GM06990 (cell line): ENCODE measurements at regions not wholly inside any gene's neighbourhood (a gene's known extent, or its start where the extent isn't known, plus 50 kb on each side); places are given as distances from the start of the nearest gene placed in this dataset.

Experiments
- DNase-seq: peaks from one replicate; pipeline ENCODE4 v3.0.0-alpha.2; 2011; ENCODE audit not compliant: insufficient read length; ENCODE audit errors: extremely low read depth
- H3K27me3 ChIP-seq: replicated peaks from 2 replicates; pipeline ENCODE4 v1.6.0; 2011; ENCODE audit warnings: low read length; ENCODE audit not compliant: control insufficient read depth, insufficient read depth
- H3K36me3 ChIP-seq: 2 replicates; pipeline ENCODE4 v1.5.1; 2011; ENCODE audit warnings: low read length; ENCODE audit not compliant: control insufficient read depth, insufficient read depth
- H3K4me3 ChIP-seq: replicated peaks from 2 replicates; pipeline ENCODE4 v1.5.1; 2011; ENCODE audit warnings: low read depth, mild to moderate bottlenecking, control low read depth, low read length
- TF ChIP-seq, protein P1 (sequence below): IDR thresholded peaks from 2 replicates; pipeline ENCODE4 v1.5.1; 2011; ENCODE audit warnings: low read length, control low read depth, mild to moderate bottlenecking, inconsistent platforms; ENCODE audit not compliant: insufficient read depth, poor library complexity, severe bottlenecking

GRCh38 chr21:32056791-32057190, 184.0 kb downstream of the HUNK start:
- H3K4me3 ChIP-seq: no peak overlapping the region
- no peaks in the 10 kb centered on the region for H3K36me3 ChIP-seq
- TF ChIP-seq, protein P1, sequence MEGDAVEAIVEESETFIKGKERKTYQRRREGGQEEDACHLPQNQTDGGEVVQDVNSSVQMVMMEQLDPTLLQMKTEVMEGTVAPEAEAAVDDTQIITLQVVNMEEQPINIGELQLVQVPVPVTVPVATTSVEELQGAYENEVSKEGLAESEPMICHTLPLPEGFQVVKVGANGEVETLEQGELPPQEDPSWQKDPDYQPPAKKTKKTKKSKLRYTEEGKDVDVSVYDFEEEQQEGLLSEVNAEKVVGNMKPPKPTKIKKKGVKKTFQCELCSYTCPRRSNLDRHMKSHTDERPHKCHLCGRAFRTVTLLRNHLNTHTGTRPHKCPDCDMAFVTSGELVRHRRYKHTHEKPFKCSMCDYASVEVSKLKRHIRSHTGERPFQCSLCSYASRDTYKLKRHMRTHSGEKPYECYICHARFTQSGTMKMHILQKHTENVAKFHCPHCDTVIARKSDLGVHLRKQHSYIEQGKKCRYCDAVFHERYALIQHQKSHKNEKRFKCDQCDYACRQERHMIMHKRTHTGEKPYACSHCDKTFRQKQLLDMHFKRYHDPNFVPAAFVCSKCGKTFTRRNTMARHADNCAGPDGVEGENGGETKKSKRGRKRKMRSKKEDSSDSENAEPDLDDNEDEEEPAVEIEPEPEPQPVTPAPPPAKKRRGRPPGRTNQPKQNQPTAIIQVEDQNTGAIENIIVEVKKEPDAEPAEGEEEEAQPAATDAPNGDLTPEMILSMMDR: no peak
- DNase-seq: no peak
- H3K27me3 ChIP-seq: no peaks in the 10 kb centered on the region; the same call in 1 of the 2 replicates

DNA sequence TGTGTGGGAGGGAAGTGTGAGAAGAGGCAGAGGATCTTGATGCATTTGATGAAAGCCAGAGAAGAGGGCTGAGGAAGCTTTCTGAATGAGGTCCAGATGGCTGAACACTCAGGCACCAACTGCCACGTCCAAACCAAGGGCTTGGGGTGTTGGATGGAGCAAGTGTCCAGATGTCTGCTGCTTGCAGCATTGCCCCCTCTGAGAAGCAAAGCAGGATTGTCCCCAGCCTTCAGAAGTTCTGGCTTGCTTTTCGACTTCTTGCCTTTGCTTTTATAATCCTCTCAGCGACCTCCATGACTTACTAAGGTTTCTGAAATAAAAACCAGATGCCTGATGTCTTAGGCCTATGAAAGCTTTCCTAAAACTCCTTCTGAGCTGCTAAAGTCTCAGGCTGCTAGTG, 182.5 kb downstream of the HUNK start:
- Histone ChIP-seq H3K4me3 (no peak overlapping the region), H3K27me3 (no peaks in the 10 kb centered on the region; the same call in 1 of the 2 replicates), H3K36me3 (no peaks in the 10 kb centered on the region)
- DNase-seq: no peak
- TF ChIP-seq, protein P1: no peak
